EH (cell line): ENCODE measurements at regions not wholly inside any gene's neighbourhood (a gene's known extent, or its start where the extent isn't known, plus 50 kb on each side); places are given as distances from the start of the nearest gene placed in this dataset.

Experiments used
- DNase-seq: peaks from one replicate; pipeline ENCODE4 v3.0.0-alpha.2; 2015; ENCODE audit warnings: low read depth

DNA sequence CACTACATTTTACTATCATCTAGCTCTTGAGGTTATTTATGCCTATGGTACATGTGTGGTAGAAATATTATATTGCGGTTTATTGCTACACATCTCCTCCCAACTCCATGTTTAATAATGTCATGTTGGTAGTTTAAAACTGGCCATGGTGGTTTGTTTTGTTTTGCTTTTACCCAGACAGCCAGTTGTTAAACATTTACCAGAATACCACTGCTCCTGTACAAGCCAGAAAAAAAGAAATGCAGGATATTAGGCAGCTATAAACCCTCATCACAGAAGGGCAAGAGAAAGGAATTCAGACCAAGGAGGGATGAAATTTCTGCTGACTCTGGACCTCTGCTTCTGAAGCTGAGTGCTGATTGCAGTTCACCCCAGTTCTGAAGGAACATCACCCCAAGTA is 451.8 kb upstream of the IL12A start:
- DNase-seq = no peak

DNA sequence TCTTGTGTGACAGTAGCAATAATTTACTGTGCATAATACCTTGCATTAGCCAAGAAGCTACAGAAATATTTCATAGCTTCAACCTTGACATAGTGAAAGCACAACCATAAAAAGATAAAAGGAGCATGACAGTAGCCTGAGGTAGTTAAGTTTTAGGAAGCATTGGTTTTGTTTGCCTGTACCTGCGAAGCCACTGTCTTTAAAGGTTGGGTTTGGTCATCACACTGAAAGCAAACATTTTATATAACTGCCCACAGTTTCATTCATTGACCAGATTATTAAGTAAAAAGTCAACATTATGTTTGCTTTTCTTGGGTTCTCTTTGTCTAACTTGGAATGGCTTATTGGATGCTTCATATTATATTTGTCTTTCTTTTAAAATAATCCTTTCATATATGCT is 450.1 kb upstream of the IL12A start:
- DNase-seq = no peak

DNA sequence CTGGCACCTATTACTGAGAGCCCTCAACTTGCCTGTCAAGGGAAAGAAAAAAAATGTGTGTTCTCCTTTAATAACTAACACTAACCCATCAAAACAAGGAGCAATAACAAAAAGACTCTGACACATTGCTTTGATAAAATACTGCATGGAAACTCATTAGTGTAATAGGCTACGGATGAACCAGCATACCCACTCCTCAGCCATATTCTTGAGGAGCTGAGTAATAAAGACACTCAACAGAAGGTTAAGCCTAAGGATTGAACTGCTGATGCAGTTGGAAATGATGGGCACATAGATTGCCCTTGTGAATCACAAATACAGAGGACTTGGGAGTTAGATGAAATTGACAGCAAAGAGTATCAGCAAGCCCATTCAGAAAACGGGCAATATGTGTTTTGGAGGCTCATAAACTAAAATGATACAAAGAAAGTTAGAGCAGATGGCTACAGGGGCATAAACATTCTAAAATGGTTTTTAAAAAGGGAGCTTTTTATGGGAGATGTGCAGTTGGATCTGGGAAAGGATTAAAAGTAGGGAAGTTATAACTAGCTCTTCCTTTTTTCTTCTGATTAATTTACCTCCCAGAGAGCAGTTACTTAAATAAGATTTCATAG is 447.6 kb upstream of the IL12A start:
- no peak for DNase-seq

DNA sequence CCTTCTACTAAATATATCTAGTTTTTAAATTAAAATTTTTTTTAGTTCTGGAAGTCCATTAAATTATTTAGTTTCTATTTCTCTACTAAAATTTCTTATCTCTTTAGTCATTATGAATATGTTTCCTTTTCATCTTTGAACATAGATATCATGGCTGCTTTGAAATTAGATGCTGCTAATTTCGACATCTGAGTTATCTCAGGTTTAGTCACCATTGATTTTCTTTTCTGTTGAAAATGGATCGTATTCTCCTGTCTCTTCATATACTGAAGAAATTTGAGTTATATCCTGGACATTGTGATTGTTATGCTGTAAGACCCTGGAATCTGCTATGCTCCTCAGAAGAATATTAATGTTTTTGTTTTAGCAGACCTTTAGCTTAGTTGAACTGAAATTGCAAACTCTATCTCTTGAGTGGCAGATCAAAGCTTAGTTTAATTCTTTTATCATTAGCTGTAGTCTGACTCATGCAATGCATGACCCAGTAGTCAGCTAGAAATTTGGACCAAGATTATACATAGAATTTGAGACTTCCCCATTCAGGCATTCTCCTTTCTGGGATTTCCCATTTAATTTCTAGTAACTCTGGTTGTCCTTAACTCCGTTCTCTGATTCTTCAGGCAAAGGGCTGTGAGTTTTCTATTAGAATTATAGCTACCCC is 439.8 kb upstream of the IL12A start:
- peak; percentile 34 for DNase-seq

DNA sequence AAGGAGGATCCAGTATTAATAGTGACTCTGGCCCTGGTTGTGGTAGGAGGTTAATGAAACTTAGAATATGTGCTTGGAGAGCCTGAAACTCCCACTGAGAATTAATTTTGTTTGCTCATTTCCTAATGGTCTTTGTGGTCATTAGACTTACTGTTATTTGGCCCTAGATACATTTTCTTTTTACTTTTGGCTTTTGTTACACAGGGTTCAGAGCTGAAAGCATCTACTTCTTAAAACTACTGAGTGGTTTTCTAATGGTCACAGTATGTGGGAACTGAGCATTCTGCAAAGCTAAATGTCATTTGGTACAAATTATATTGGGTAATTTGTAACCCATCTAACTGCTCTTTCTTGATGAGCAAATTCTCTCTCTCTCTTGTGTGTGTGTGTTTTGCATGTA is 433.4 kb upstream of the IL12A start:
- DNase-seq = no peak

DNA sequence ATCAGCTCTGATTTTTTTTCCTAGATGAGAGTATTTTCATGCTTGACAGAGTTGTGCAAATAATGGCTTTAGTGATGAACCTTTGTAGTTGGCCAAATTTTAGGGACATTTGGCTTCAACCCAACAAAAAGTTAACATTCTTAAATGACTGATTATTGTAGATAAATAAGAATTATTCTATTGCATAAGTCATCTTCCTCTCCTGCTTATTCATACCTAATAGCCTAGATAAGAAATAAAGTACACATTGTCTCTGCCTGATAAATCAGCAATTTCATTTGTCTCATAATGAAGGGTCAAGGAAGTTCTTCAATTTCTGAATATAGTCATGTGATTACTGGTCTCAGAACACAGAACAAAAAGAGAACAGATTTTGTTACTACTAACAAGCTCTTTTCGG is 428.9 kb upstream of the IL12A start:
- no peak for DNase-seq

DNA sequence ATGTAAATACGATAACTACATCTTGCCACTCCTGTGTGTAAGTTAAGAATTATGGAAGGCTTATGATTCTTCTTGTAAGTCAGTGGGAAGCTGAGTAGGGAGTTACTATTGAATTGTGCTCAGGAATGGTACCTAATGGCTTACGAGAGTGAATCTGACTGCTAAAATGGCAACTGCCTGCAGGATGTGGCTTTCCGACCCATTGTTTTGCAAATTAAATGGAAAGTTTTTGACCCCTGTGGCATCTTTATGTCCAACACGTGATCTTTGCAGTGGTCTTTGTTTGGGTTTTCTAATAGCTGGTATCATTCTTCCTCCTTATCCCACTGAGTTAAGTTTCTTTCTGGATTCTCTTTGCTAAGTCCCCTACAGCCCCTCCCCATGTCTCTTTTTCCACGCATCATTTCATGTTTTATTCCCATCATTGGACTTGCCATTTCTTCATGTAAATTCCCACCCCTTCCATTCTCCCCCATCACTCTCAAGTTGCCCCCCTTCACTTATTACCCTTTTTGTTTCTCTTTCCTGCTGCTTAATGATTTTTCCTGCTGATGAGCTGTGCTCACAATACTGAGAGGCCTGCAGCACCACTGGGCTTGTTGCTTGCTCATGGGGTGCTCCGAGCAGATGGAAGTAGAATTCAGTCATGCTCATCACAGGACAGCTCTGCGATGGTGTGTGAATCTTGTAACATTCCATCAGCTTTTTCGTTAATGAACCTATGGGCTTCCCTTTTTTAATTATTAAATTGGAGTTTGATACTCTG is 428.2 kb upstream of the IL12A start:
- no peak for DNase-seq

DNA sequence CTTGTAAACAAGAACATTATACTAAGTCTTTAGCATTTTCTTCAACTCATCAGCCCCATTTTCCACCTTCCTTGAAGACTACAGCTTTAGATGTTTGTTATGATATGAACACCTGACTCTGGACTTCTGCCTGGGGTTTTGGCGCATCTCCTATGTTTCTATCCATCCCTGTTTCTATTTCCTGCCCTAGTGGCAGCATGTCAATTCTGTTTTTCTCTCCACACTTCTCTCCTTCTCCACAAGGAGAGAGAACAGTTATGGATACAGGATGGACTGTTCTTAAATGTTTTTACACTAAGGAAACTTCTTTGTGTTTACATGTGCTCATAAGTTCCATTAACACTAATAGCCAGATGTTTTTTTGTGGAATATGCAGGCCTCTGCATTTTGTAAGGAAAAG is 423.3 kb upstream of the IL12A start:
- DNase-seq = no peak

DNA sequence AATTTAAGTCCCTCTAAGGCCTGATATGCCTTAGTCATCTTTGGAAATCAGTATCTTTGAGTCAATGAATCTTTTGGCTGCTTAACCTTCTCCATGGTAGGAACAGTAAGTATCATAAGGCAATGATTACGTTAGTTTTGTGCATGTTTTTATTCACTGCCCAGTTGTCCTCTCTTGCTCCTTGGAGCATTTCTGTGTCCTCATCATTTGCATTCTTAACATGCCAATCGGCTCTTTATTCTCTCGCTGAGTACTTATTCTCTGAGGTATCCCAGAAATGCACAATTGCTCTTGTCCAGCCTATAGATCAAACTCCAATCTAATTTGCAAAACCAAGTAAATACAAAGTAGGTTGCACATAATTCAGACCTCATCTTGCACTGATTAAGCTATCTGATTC is 405.0 kb upstream of the IL12A start:
- DNase-seq = peak; percentile 31

DNA sequence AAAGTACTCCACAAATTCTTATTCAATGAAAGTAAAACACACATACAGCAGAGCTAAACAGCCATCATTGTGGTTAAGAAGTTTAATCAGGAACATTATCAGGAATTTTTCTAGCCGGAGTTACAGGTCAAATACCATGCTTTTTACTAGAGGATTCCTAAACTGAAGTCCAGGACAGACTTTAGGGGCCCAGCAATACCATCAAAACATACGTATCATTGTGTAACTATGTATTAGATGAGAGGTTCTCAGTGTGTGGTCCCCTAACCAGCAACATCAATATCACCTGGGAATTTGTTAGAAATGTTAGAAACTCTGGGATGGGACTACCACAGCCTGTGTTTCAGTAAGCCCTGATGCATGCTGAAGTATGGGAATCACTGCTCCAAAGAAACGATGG is 404.2 kb upstream of the IL12A start:
- peak; percentile 1 for DNase-seq

DNA sequence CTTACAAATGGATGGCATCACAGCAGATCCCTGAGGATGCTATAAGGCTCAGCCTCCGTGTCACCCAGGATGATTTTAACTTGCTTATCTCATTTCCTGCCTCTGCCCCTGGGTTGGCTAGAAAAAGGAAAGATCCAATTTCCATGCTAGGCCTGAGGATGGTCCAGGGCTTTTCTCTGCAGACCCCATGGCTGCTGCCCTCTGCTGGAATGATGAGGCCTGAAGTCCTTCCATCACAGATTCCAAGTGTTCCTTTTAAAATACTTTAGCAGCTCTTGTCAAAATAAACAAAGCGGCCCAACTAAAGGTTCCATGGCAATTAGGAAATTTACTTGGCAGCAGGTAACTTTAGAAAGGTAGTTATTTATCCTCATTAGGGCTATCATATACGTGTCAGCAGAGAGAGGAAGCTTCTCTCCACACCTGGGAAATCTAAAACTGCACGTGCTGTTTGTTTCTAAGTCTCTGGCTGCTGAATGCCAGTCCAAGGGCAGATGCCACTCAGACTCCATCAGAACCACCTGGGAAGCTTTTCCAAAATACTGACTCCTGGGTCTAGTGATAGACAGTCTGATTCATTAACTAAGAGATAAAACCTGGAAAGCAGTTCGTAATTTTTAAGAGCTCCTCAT is 401.9 kb upstream of the IL12A start:
- DNase-seq = peak; percentile 66

DNA sequence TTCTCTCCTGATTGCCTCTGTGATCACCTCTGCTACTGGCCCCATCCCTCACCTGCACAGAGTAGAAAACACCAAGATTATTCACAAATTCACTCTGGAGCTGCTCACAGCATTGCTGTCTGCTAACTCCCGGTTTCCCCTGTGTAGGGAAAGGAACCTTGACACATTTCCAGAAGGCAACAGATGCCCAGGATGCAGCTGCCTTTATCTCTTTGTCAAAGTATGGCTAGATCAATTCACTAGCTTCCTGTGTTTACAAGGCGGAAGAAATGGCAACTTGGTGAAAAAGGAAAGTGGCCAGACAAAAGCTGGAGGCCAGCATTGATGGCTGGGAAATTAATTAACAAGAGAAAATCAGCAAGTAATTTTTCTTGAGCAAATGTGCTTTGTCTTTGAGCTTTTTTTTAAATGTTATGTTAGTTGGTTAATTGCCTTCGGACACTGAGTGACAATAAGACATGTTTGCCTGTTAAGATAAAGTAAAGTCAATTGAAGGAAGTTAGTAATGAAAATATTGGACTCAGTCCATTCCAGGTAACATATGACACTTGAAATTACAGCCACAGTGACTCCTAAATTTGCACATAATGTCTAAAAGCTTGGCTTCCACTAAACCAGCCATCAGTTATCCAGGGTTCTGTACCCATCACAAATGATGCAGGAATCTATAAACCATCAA is 394.6 kb upstream of the IL12A start:
- no peak for DNase-seq

DNA sequence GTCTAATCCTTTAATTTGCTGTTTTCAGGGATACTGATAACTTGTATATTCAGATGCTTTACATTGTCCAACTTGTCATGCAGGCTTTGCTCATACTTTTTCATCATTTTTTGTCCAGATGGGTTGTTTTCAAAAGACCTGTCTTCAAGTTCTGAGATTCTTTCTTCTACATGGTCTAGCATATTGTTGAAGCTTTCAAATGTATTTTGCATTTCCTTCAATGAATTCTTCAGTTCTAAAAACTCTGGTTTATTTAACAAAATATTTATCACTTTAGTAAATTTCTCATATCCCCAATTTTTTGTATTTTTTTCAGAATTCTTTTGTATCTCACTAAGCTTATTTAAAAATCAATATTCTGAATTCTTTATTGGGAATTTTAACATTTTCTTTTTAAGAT is 388.3 kb upstream of the IL12A start:
- no peak for DNase-seq

DNA sequence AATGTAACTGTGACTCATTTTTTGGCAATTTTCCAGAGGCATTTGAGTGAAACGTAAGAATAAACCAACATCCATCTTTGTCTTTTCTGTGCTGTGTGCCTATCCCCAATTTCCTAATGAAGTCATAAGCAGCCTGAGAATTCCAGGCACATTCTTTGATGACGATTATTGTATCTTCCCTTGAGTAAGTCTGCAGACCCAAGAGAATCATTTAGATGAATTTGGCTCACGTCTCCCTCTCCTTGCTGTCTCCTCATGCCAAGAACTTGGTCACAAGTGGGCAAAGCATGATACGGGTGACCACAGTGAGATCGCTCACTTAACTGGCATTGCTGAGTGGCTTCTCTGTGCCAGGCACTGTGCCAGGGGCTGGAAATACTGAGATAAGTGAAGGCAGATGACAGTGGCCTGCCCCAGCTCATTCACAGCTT is 384.5 kb upstream of the IL12A start:
- peak; percentile 62 for DNase-seq

DNA sequence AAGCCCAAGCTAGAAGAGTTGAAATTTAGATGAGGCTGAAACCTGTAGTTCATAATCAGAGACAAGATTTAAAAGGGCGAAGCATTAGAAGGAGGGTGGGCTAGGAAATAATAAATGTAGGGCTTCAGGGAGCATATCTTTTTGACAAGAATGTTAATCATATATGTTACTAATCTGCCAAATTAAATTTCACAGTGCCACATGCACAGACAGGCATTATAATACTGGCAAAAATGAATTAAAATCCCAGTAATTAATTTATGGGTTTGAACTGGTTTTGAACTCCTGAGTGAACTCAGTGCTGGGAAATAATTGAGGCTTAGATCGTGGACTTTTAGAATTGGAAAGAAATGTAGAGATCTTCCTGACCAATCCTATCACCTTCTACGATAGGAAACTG is 383.5 kb upstream of the IL12A start:
- DNase-seq = no peak

DNA sequence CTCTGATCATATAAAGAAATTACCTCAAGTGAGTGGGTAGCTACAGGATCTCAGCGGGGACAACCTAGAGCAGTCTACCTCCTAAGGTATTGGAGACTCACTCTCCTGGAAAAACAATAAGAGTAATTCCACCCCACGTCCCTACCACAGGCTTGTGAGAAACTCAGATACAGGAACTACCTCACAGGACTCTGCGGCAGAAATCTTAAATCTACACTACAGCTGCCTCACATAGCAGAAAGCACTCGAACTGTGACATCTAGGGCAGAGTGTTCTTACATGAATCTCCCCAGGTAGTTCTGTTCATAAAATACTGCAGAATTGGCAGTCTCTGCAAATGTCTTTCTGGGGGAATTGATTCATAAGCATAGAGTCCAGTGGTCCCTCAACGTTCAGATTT is 382.9 kb upstream of the IL12A start:
- DNase-seq = no peak

DNA sequence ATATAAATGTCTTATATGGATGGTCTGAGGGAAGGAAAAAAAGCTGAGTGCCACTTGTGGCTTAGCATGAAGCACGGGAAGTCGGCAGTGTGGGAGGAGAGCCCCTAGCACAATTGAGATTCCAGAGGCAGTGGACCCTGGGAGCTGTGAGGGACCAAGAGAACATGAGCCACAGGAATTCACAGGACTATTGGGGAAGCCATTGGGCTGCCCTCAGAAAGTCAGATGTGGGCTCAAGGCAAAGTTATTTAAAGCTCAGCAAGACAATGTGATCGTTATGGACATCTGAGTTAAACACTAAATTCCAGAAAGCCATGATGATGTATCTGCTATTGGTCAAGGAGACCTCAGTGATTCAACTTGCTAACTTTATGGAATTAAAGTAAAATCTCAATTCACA is 380.8 kb upstream of the IL12A start:
- DNase-seq = peak; percentile 29

DNA sequence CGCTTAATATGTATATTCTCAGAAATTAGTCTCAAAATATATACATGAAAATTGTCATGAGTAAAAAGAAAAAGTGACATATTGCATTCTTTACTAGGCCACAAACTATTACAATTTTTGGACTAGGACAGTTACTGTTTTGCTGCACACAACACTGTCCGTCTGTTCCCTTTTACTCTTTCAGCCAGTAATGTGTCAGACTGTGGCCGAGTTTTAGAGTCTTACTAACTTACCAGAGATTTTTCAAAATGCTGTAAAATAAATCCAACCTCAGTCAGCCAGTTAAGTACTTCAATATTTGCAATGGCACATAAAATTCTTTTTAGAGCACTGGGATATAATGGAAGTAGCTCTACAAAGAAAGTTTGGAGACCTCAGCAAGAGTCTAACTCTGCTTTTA is 380.3 kb upstream of the IL12A start:
- DNase-seq = no peak

DNA sequence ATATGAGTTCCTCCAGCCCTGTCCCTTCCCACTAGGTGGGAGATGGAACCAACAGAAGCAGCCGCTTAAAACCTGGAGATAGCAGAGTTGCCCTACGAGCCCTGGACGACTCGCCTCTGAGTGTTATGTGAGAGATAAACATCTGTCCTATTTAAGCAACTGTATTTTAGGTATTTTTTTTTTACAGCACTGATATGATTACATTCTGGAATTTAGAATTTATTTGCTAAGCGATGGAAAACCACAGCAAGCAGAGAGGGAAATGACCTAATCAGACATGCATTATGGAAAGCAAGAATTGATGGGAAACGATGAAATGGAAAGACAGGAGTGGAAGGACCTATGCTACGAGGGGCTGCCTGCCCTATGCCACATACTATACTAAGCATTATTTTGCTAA is 379.0 kb upstream of the IL12A start:
- DNase-seq = peak; percentile 60

DNA sequence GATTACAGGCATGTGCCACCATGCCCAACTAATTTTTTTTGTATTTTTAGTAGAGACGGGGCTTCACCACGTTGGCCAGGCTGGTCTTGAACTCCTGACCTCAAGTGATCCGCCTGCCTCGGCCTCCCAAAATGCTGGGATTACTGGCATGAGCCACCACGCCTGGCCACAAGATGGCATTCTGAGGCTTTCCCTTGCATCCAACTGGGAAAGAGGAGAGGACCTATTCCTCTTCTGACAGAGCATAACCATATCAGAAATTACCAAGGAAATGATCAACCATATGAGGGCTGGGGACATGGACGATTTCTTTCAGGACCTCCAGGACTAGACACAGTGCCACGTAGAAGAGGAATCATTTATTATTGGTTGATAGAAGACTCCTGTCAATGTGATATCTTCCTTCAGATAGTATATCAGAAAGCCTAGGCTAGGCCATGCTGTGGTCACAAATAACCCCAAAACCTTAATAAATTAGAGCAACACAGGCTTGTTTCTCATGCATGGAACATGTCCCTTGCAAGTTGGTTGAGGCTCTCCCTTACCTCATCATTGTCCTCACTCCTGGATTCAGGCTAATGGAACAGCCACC is 372.3 kb upstream of the IL12A start:
- DNase-seq = peak; percentile 74

DNA sequence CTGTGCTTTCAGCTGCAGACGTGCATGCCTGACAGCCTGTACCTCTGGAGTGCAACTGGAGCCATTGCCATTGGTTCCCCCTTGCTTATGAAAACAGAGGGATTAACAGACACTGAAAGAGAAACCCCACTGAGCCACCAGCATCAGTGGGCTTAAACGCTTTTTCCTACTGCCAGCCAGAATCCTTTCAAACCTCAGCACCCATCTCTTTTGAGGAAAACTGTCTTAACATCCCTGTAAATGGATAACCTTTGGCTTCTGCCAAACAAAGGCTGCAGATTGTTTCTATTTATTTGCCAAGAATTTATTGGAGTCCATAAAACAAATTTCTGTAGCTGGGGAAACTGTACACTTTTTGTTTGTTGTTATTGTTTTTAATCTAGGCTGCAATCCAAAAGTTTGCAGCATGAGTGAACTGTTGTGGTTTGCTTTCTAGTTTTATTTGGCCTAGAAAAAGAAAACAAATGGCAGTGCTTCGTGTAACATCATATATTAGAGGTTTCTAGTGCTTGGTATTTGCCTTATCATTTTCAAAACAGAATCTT is 369.2 kb upstream of the IL12A start:
- peak; percentile 70 for DNase-seq

DNA sequence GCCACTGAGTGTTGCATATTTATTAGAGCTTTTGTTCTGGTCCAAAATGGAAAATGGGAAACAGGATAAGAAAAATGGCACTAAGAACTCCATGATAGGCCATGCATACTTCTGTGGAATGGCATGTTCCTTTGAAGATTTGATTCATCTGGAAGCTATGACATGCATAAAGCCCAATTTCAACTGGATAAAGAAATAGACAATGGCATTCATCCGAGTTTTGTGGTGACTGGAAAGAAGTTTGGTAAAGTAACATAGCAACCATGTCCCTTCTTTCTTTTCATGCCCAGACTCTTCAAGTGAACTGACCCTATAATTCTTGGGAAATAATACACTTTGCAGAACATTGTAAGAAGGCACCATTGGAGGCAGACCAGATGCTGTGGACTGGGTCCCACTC is 368.4 kb upstream of the IL12A start:
- DNase-seq = peak; percentile 59
